HCT116 (cell line): ENCODE measurements at regions not wholly inside any gene's neighbourhood (a gene's known extent, or its start where the extent isn't known, plus 50 kb on each side); places are given as distances from the start of the nearest gene placed in this dataset.

Source experiments
- ATAC-seq: fragments of 200-7000 bp; cut with Tn5 transposase; 2 replicates; pipeline ENCODE4 v1.9.1; 2020; ENCODE audit warnings: mild to moderate bottlenecking, moderate library complexity
- BruUV-seq: library from RNA; stranded (reverse); fragments of 400-500 nt; replicated peaks from 2 replicates; lab custom pipeline; 2021; lab: Mats Ljungman, UMichigan
- CTCF ChIA-PET: fragments of 300-600 bp; sonication (Branson Sonifier 250); formaldehyde crosslinking; loops from one replicate; lab custom pipeline; 2021; ENCODE audit warnings: antibody characterized with exemption; lab: Charles Lee
- POLR2A ChIA-PET: fragments of 300-600, 350-600 bp; sonication (Branson Sonifier 250); formaldehyde crosslinking; loops from one replicate; lab custom pipeline; 2021; ENCODE audit warnings: antibody characterized with exemption; lab: Charles Lee
- RAD21 ChIA-PET, 2 experiments: fragments of 300-600 bp; sonication (Branson Sonifier 250); formaldehyde crosslinking; loops; one replicate each; lab custom pipeline; 2023; ENCODE audit warnings: low total read pairs in 2 of 2; ENCODE audit not compliant: uncharacterized antibody in 2 of 2, unreplicated experiment in 2 of 2, low non-redundant PET in 1 of 2; lab: Charles Lee
- DNase-seq: peaks from one replicate; pipeline ENCODE4 v3.0.0-alpha.2; 2010; ENCODE audit warnings: low read depth, low spot score
- H2AFZ ChIP-seq: fragments of 200-600 bp; shearing (Covaris generic), sonication (generic); 2 replicates; pipeline ENCODE4 v1.6.1; 2017; ENCODE audit warnings: low read depth, mixed run types, mixed read lengths, antibody characterized with exemption, low read length; ENCODE audit not compliant: poor library complexity, severe bottlenecking
- H3K27ac ChIP-seq: 2 replicates; pipeline ENCODE4 v1.5.1; 2012; ENCODE audit warnings: low read depth, low read length
- H3K27me3 ChIP-seq: fragments of 200-600 bp; sonication (generic); 2 replicates; pipeline ENCODE4 v1.6.1; 2016; ENCODE audit warnings: mixed run types, low read length, mixed read lengths; ENCODE audit not compliant: insufficient read depth
- H3K36me3 ChIP-seq, 2 experiments: fragments of 200-500 bp in 1 of 2; fragments of 200-600 bp in 1 of 2; sonication (Bioruptor generic) in 1 of 2; sonication (generic) in 1 of 2; 2 replicates each; pipeline versions ENCODE4 v1.5.1 to v1.6.1; 2014 to 2016; ENCODE audit warnings: low read length in 2 of 2, inconsistent platforms in 1 of 2, mixed read lengths in 1 of 2, mixed run types in 1 of 2; ENCODE audit not compliant: insufficient read depth in 2 of 2, control insufficient read depth in 1 of 2
- H3K4me1 ChIP-seq, 2 experiments: fragments of 200-600 bp in 1 of 2; sonication (generic) in 1 of 2; 2 replicates each; pipeline versions ENCODE4 v1.5.1 to v1.6.1; 2012 to 2017; ENCODE audit warnings: low read length in 2 of 2, inconsistent platforms in 1 of 2, mild to moderate bottlenecking in 1 of 2, mixed read lengths in 1 of 2, mixed run types in 1 of 2, moderate library complexity in 1 of 2; ENCODE audit not compliant: insufficient read depth in 2 of 2, control insufficient read depth in 1 of 2
- H3K4me2 ChIP-seq: fragments of 200-600 bp; sonication (generic); 2 replicates; pipeline ENCODE4 v1.6.1; 2017; ENCODE audit warnings: mixed run types, low read length, mixed read lengths
- H3K4me3 ChIP-seq, 2 experiments: fragments of 200-600 bp in 1 of 2; sonication (generic) in 1 of 2; replicated peaks in 1 of 2; 2 replicates each; pipeline ENCODE4 v1.5.1; 2011 to 2016; ENCODE audit warnings: low read length in 2 of 2, control low read depth in 1 of 2, low read depth in 1 of 2, mild to moderate bottlenecking in 1 of 2, mixed read lengths in 1 of 2, mixed run types in 1 of 2
- H3K79me2 ChIP-seq: fragments of 200-600 bp; sonication (generic); 2 replicates; pipeline ENCODE4 v1.6.1; 2017; ENCODE audit warnings: mild to moderate bottlenecking, mixed run types, low read length, moderate library complexity, mixed read lengths; ENCODE audit not compliant: insufficient read depth
- H3K9ac ChIP-seq: fragments of 200-600 bp; sonication (generic); 2 replicates; pipeline ENCODE4 v1.6.1; 2016; ENCODE audit warnings: low read length, mixed read lengths
- H3K9me2 ChIP-seq: fragments of 200-600 bp; sonication (generic), shearing (Covaris generic); 2 replicates; pipeline ENCODE4 v1.6.1; 2017; ENCODE audit warnings: mixed run types, mild to moderate bottlenecking, moderate library complexity; ENCODE audit not compliant: insufficient read depth
- H3K9me3 ChIP-seq, 2 experiments: fragments of 200-500 bp in 1 of 2; fragments of 200-600 bp in 1 of 2; sonication (Bioruptor generic) in 1 of 2; sonication (generic) in 1 of 2; 2 replicates each; pipeline ENCODE4 v1.6.1; 2014 to 2017; ENCODE audit warnings: low read length in 2 of 2, mixed read lengths in 2 of 2, inconsistent platforms in 1 of 2, low read depth in 1 of 2, mild to moderate bottlenecking in 1 of 2, mixed run types in 1 of 2, moderate library complexity in 1 of 2; ENCODE audit not compliant: control insufficient read depth in 1 of 2, insufficient read depth in 1 of 2
- H4K20me1 ChIP-seq: fragments of 200-600 bp; sonication (generic), shearing (Covaris generic); 2 replicates; pipeline ENCODE4 v1.6.1; 2017; ENCODE audit warnings: mixed run types, mild to moderate bottlenecking, moderate library complexity; ENCODE audit not compliant: insufficient read depth
- CEBPB ChIP-seq: IDR thresholded peaks from 2 replicates; pipeline ENCODE4 v1.6.1; 2012; ENCODE audit warnings: low read depth
- CTCF ChIP-seq, 3 experiments: fragments of 200-600 bp in 1 of 3; sonication (generic) in 1 of 3; IDR thresholded peaks in 2 of 3; conservative IDR thresholded peaks in 1 of 3; 2 replicates each; pipeline ENCODE4 v1.5.1; 2012 to 2017; ENCODE audit warnings: low read depth in 2 of 3, low read length in 2 of 3, antibody characterized with exemption in 1 of 3, borderline replicate concordance in 1 of 3, control low read depth in 1 of 3, mild to moderate bottlenecking in 1 of 3, mixed read lengths in 1 of 3, mixed run types in 1 of 3, moderate library complexity in 1 of 3; ENCODE audit not compliant: insufficient read depth in 1 of 3
- EGR1 ChIP-seq: IDR thresholded peaks from 2 replicates; pipeline ENCODE4 v1.6.1; 2012; ENCODE audit warnings: low read depth
- EZH2phosphoT487 ChIP-seq: fragments of 200-600 bp; IDR thresholded peaks from 2 replicates; pipeline ENCODE4 v1.6.1; 2018; ENCODE audit warnings: antibody characterized with exemption, borderline replicate concordance
- FOSL1 ChIP-seq: IDR thresholded peaks from 2 replicates; pipeline ENCODE4 v1.6.1; 2012; ENCODE audit warnings: low read depth
- JUND ChIP-seq: IDR thresholded peaks from 2 replicates; pipeline ENCODE4 v1.6.1; 2012
- POLR2AphosphoS5 ChIP-seq: IDR thresholded peaks from 2 replicates; pipeline ENCODE4 v1.6.1; 2011; ENCODE audit warnings: mild to moderate bottlenecking, low read depth, low read length, moderate library complexity
- RAD21 ChIP-seq: IDR thresholded peaks from 2 replicates; pipeline ENCODE4 v1.6.1; 2012; ENCODE audit warnings: low read depth, mild to moderate bottlenecking
- SIN3A ChIP-seq: IDR thresholded peaks from 2 replicates; pipeline ENCODE4 v1.6.1; 2012; ENCODE audit warnings: low read depth
- SP1 ChIP-seq: IDR thresholded peaks from 2 replicates; pipeline ENCODE4 v1.6.1; 2012; ENCODE audit warnings: low read depth
- SRF ChIP-seq: IDR thresholded peaks from 2 replicates; pipeline ENCODE4 v1.6.1; 2012; ENCODE audit warnings: low read depth
- TCF7L2 ChIP-seq: IDR thresholded peaks from 2 replicates; pipeline ENCODE4 v1.7.0; 2011; ENCODE audit warnings: borderline replicate concordance, inconsistent platforms; ENCODE audit not compliant: insufficient read depth, insufficient read length; ENCODE audit errors: extremely low read depth
- ZNF274 ChIP-seq: fragments of 200-500 bp; sonication (Bioruptor generic); IDR thresholded peaks from 2 replicates; pipeline ENCODE4 v1.6.1; 2014; ENCODE audit warnings: mild to moderate bottlenecking, low read depth, low read length, inconsistent platforms
- intact Hi-C: fragments of 100-400 bp; cut with micrococcal nuclease; formaldehyde crosslinking; loops from 2 replicates; pipeline ENCODE4 v1.10.0; 2022
- TF ChIP-seq, protein P1 (sequence below): IDR thresholded peaks from 2 replicates; pipeline ENCODE4 v1.6.1; 2012
- TF ChIP-seq, protein P2 (sequence below): IDR thresholded peaks from 2 replicates; pipeline ENCODE4 v1.6.1; 2012

DNA sequence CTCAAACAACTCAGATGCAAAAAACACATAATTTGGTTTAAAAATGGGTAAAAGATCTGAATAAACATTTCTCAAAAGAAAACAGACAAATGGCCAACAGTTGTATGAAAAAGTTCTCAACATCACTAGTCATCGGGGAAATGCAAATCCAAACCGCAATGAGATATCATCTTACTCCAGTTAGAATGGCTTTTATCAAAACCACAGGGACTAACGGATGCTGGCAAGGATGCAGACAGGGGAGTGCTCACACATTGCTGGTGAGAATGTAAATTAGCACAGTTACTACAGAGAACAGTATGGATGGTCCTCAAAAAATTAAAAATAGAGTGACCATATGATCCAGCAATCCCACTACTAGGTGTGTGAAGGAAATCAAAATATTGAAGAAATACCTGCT is 589.1 kb upstream of the ADAMTS16 start:
- Histone ChIP-seq H3K9me2 (no peaks in the 10 kb centered on the region), H3K4me3 (no peak overlapping the region), H3K9me3 (peaks cover 15 to 26% of the 10 kb centered on the region in 2 experiments; a peak in 2 of 4 replicates), H3K27ac (no peak overlapping the region), H3K9ac (no peak overlapping the region), H2AFZ (no peak overlapping the region), H3K4me1 (no peaks in the 10 kb centered on the region), H3K79me2 (no peaks in the 10 kb centered on the region), H3K36me3 (no peaks in the 10 kb centered on the region), H3K27me3 (no peaks in the 10 kb centered on the region), H3K4me2 (no peak overlapping the region), H4K20me1 (no peaks in the 10 kb centered on the region)
- BruUV-seq, result no TSS peak
- ATAC-seq (no peak), DNase-seq (no peak)
- POLR2A ChIA-PET, result no interaction called here
- RAD21 ChIA-PET, result no interaction called here
- CTCF ChIA-PET, result no interaction called here
- intact Hi-C loops, result no loop called here
- TF ChIP-seq CTCF (IDR thresholded peaks at IDR 0.05 in 2 of 3, conservative IDR thresholded peaks at IDR 0.05 in 1 of 3; ENCODE audit: borderline replicate concordance in 1 of 3, insufficient read depth in 1 of 3, low read depth in 2 of 3, low read length in 2 of 3) (no peak), RAD21 (no peak), CEBPB (no peak), POLR2AphosphoS5 (no peak), SP1 (no peak), EZH2phosphoT487 (no peak), JUND (no peak), ZNF274 (no peak), FOSL1 (no peak), EGR1 (no peak), SRF (no peak), SIN3A (no peak), TCF7L2 (no peak)
- TF ChIP-seq, protein P1, sequence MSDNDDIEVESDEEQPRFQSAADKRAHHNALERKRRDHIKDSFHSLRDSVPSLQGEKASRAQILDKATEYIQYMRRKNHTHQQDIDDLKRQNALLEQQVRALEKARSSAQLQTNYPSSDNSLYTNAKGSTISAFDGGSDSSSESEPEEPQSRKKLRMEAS, result no peak
- TF ChIP-seq, protein P2, sequence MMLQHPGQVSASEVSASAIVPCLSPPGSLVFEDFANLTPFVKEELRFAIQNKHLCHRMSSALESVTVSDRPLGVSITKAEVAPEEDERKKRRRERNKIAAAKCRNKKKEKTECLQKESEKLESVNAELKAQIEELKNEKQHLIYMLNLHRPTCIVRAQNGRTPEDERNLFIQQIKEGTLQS, result no peak
- TF ChIP-seq, all 23 proteins: peak for 0
